GM18498 (cell line): ENCODE measurements at regions not wholly inside any gene's neighbourhood (a gene's known extent, or its start where the extent isn't known, plus 50 kb on each side); places are given as distances from the start of the nearest gene placed in this dataset.

ENCODE experiments used
- ATAC-seq: cut with Tn5 transposase; IDR thresholded peaks from one replicate; pipeline ENCODE4 v1.9.1; 2021; ENCODE audit warnings: mild to moderate bottlenecking, moderate library complexity; ENCODE audit not compliant: unreplicated experiment

DNA sequence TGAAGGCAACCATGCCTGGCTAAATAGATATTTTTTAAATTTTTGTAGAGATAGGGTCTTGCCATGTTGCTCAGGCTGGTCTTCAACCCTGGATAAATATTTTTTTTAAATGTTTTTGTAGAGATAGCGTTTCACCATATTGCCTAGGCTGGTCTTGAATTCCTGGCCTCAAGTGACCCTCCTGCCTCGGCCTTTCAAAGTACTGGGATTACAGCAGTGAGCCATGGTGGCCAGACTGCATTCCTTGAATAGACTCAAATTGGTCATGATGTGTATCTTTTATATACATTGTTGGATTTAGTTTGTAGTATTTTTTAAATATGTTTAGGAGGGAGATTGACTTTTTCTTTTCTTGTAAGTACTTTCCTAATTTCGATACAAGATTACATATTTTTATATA lies 325.7 kb upstream of the C11orf87 start:
- ATAC-seq = no peak

DNA sequence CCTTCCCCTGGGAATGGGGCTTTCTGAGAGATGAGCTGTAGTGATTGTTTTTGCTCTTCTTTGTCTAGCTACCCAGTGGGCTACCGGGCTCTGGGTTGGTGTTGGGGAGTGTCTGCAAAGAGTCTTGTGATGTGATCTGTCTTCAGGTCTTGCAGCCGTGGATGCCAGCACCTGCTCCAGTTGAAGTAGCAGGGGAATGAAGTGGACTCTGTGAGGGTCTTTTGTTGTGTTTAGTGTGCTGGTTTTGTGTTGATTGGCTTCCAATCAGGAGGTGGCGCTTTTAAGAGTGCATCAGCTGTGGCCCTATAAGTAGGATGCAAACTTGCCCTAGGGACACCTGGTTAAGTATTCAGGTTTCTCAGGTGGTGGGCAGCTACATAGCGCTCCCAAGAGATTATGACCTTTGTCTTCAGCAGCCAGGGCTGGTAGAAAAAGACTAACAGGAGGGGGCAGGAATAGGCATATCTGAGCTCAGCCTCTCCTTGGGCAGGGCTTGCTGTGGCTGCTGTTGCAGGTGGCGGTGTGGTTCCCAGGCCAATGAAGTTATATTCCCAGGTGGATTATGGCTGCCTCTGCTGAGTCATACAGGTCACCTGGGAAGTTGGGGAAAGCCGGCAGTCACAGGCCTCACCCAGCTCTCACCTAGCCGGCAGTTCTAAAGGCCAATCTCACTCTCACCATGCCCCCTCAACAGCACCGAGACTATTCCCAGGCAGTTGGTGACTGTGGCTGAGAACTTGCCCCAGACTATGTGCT lies 315.7 kb upstream of the C11orf87 start:
- ATAC-seq = no peak

DNA sequence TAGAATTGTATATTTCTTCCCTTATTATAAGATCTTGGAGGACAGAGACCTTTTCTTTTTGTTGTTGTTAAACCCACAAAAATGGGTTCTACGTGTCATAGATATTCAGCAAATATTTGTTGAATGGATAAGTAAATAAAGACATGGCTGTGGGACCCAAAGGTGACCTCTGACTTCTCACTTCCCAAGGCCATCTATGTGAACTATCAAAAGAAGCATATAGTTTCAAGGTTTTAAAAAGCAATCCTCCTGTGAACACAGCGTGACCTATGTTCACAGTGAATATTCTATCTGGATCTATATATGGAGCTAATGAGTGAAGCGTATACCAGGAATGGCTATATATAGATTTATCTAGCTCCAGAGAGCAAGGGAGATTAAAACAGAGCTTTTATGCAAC lies 312.8 kb upstream of the C11orf87 start:
- ATAC-seq = no peak

DNA sequence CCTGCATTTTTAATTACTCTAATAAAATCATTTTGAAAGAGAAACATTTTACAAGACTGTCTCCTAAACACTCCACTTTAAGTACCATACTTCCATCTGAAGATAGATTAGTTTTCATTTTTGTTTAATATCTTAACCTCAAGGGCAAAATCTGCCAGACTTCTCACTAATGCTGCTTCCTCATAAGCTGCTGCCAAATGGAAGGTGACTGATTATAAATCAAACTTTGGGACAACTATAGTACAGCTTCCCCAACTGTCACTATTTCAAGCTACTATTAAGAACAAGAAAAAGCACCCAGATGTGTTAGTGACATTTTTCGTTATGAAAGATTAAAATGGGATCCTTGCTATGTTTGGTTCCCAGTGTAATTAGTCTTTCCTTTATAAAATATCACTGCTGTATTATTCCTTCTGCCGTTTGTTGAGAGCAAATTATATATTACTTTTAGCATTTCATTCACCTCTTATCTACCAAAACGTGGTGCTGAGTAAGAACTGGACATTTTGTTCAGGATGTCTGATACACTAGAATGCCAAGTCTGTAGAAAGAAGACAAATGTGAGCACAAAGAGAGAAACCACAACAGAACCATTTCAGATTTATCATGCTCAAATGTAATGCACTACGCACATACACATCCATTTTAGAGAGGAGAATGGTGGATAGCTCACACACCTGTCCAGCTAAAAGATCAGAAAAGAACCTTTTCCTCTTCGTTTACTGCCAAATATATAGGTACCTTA lies 312.2 kb upstream of the C11orf87 start:
- no peak for ATAC-seq

DNA sequence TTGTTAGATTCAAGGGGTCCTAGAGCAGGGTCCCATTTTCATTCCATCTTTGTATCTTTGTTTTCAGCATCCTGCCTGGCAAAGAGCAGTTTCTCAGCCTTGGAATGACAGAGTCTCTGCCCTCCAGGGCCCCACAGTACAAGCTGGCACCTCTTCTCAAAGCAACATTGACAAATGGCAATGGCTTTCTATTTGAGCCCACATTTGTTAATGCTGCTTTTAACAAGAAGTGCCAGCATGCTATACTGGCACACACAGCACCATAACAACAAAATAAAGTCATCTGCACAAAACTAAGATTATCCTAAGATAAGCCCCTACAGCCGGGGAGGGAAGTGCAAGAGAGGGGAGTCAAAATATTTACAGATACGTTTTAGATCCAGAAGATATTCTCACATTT lies 309.7 kb upstream of the C11orf87 start:
- ATAC-seq = no peak

DNA sequence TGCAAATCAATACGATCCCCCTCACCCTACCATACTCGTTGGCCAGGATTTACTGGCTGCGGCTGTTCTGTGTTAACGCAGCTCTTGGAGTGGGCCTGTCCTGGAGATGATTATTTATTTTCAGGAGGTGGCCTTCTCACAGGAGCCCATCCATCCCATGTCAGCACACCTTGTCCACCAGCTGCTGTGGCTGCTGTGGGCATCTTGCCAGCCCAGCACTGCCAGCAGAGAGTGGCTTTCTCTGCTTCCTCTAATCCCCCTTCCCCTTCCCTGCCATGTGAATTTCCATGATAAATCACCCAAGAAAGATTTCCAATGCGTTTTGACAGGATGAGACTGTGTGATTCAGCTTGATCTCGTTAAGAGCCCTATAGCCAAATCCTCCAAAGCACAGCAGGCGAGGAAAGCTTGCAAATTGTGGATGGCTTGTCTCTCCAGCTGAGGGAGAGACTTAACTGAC lies 309.1 kb upstream of the C11orf87 start:
- no peak for ATAC-seq

DNA sequence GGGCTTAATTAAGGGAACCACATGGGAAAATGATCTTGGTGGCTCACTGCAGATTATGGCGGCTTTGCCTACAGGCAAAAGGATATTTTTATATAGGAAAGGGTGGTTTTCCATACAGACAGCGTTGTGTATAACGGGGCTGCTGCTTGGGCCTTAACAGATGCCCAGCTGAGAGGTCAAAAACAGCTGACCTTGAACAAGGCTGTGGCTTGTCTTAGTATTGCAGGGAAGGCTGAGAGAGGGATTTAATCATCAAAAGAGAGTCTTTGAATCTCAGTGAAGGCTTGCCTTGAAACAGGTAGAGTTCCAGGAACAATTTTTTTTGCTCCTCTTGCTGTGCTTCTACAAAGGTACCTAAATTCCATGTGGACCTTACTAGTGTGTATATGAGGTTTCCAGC lies 301.6 kb upstream of the C11orf87 start:
- no peak for ATAC-seq

DNA sequence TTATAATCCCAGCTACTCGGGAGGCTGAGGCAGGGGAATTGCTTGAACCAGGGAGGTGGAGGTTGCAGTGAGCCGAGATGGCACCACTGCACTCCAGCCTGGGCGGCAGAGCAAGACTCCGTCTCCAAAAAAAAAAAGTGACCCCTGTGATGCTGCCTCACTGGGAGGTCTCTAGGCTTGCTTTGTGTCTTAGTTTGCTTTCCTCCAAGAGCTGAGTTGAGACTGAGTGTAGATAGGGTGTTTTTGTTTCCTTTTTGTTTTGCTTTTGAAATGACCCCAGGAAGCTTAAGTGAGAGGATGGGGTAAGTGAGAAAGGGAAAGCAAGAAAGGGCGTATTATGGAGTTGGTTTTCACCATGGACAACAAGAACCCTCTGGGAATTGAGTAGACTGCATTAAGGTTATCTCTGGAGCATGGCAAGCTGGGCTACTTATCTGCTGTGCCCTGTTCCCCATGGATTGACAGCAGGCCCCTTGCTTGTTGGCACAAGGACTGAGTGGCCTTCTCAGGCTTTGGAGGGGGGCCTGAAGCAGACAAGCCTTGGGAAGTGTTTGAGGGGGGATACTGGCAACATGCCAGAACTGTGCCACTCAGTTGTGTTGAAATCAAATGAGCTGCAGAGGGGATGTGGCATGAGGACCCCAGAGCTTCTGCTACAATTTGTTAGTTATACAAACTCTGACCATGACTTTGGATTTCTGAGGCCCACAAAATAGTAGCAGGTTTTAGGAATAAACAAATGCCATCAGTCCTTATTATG lies 300.6 kb upstream of the C11orf87 start:
- ATAC-seq = no peak

DNA sequence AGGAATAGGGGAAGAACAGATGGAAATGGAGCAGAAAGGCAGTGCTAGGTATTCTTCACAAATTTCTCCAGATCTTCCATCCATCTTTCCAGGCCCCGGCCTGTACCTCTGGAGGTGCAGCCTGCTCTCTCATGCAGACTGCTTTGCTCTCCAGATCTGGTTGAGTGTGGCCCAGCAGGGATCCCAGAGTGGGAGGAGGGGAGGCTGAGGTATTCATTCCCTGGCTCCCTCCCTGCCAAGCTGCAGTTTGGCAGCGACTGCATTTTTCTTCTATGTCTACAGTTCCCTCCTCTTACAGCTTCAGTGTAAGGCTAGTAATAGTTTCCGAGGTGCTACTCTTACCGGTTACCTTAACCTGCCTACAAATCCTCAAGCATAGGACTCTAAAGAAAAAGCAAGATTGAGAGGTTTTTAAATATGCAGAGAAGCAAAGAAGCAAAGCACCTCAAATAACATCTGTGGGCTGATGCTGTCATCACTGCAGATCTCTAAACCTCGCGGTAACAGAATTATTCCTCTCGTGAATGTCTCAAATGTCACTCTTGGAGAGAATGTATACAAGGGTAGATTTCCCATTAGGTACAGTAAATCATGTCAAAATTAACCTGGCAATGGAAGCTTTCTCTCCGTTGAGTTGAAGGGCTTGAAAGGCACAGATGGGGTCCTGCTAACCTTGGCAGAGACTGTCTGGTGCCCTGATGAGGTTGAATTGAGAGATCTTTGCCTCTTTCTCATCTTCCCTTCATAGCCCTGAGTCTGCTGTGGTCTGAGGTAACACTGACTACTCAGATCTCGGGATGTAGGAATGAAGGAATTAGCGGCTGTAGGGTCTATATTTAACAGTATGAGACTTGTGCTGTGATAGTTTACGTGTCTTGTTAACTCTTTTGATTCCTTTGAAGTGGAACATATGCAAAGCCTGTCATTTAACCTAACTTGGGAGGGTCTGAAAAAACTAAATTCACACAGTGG lies 297.9 kb upstream of the C11orf87 start:
- ATAC-seq = no peak

DNA sequence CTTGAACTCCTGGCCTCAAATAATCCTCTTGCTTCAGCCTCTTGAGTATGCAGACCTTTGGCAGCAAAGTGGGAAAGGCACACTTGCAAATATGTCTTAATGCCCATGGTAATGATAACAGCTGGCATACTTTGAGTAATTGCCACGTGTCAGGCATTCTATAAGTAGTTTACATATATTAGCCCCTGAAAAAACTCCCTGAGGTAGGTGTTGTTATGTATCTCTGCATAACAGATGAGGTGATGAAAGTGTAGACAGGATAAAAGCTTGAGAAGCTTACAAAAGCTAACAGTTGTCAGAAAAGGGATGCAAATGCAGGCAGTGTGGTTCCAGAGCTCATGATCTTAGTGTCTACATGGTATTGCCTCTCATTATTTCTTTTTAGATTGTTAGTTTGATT lies 291.1 kb upstream of the C11orf87 start:
- ATAC-seq = no peak

DNA sequence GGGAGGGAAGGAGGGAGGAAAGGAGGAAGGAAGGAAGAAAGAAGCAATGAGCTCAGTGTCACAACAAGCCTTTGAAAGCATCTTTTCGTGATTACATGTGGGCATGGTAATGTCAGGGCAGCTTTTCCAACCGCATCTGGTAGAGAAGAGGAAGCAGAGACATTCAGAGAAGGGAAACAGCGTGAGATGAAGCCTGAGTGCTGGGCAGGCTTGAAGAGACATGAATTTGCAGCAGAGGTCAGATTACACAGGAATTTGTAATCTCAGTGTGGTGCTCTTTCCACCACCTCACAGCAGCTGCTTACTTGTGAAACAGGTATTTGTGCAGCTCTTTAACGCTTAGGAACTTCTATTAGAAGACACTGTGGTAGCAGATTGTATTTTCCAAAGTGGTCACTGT lies 289.5 kb upstream of the C11orf87 start:
- ATAC-seq = no peak

DNA sequence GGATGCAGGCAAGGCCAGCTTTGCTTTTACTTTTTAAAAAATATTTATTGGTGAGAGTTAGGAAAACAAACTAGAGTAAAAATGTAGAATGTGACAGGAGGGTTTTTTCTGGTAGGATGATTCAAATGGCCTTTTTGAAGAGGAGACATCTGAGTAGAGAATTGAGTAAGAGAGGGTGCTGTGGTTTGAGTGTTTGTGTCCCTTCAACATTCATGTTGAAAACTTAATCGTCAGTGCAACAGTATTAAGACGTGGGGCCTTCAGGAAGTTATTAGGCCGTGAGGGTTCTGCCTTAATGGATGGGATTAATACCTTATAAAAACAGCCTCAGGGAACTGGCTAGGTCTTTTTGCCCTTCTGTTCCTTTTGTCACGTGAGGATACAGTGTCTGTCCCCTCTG lies 288.8 kb upstream of the C11orf87 start:
- no peak for ATAC-seq

DNA sequence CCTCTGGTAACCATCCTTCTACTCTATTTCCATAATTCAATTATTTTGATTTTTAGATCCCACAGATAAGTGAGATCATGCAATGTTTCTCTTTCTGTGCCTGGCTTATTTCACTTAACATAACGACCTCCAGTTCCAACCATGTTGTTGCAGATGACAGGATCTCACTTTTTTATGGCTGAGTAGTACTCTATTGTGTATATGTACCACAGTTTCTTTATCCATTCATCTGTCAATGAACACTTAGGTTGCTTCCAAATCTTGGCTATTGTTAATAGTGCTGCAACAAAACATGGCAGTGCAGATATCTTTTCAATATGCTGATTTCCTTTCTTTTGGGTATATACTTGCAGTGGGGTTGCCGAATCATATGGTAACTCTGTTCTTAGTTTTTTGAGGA lies 286.4 kb upstream of the C11orf87 start:
- no peak for ATAC-seq

DNA sequence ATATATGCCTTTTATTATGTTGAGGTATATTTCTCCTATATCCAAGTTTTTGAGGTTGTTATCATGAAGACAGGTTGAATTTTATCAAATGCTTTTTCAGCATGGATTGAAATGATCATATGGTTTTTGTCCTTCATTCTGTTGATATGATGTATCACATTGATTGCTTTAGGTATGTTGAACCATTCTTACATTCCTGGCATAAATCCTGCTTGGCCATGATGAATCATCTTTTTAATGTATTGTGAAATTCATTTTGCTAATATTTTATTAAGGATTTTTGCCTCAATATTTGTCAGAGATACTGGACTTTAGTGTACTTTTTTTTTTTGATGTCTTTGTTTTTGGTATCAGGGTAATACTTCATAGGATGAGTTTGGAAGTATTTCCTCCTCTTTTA lies 283.8 kb upstream of the C11orf87 start:
- ATAC-seq = no peak

DNA sequence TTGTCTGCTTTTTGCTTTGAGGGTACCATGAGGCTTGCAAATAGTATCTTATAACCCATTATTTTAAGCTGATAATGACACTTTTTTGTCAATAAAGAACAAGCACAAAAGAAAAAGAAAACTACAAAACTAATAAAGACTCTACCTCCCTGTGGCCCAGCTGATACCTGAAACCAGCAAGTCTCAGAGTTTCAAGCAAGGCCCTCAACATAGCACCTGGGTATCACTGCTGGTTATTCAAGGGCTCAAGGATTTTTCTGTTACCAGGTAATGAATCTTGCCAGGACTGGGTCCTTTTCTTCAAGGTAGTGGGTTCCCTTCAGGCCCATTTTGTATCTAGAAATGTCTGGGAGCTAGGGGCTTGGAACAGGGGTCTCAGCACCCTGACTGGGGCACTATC lies 281.6 kb upstream of the C11orf87 start:
- ATAC-seq = no peak

DNA sequence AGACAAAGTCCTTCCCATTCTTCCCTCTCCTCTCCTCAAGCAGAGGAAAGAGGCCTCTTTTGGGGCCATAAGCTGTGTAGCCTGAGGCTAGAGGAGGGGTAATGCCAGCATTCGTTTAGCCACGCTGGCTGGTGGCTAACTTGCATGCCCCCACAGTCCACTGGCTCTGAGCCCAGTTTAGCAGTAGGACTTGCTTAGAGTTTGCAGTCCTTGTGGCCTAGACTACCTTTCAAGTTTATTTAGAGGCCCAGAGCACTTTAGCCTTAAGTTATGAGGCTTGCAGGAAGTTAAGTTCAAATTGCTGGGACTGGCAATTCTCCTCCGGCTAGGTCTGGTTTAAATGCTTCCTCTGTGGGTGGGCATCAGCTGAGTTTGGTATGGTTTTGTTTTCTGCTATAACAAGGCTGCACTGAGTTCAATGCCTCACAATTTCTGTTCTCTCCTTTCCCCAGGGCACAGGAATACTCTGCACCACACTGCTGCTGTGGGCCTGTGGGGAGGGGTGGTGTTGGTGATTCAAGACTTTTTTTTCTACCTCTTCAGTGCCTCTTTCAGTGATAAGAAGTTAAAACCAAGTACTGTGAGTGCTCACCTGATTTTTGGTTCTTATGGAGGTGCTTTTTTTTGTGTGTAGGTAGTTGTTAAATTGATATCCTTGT lies 281.0 kb upstream of the C11orf87 start:
- ATAC-seq = no peak

DNA sequence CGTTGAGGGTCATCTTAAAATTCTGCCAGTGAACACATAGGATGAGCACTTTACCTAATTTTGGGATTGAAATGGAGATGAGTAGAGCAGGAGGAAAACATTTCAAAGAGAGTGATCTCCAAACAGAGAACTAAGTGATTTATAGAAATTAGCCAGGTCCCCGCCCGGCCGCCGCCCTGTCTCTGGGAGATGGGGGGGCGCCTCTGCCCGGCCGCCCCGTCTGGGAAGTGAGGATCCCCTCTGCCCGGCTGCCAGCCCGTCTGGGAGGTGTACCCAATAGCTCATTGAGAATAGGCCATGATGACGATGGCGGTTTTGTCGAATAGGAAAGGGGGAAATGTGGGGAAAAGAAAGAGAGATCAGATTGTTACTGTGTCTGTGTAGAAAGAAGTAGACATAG lies 276.7 kb upstream of the C11orf87 start:
- ATAC-seq = no peak

DNA sequence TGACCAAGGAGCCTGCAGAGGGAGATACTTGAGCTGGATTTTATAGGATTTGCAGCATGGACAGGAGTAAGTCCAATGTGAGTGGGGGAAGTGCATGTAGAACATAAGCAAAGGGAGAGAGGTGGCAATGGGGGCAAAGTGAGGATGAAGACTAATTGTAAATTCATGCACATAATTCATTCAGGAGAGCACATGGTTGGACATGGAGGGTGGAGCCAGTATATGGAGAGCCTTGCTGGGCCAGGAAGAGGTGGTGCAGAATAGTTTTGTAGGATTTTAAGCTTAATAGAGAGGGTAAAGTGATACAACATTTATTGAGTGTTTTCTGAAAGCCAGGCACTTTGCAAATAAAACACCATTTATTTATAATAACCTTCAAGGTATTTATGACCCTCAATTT lies 274.3 kb upstream of the C11orf87 start:
- no peak for ATAC-seq

DNA sequence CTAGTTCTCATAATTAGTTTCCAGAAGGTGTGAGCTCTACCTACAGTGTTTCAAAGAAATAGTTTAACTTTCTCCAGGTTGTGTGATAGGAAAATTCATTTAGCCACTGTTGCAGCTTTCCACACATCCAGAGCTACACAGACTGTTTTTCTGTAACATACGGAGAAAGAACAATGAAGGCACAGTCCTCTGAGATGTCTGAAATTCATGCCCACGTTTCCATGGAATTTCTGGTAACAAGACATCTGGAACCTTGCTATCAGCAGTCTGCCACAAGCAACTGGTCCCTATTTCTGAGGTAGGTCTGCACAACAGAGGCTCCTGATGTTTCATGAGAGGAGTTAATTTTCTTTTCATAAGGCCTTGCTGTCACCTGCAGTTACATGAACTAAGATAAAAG lies 273.3 kb upstream of the C11orf87 start:
- ATAC-seq = no peak

DNA sequence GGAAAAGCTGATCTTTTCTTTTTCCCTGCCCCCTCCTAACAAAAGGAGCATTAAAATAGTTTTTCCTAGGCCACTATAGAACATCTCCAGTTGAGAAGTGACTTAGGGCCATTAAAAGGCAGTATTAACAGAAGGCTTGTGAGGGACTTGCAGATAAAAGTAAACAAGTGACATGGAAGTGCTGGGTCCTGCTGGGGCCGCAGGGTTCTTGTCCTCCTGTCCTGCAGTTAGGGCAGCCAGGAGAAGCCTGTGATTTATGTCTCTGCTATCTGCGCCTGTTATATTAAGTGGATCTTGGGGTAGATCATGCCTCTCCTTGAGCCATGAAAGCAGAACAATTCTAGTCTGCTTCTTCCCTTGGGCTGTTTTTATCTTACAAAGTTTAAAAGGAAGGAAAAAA lies 271.4 kb upstream of the C11orf87 start:
- no peak for ATAC-seq
